HepG2 (cell line): ENCODE measurements at regions not wholly inside any gene's neighbourhood (a gene's known extent, or its start where the extent isn't known, plus 50 kb on each side); places are given as distances from the start of the nearest gene placed in this dataset.

Experiments
- ATAC-seq: fragments of 200-7000 bp; cut with Tn5 transposase; 3 replicates; pipeline ENCODE4 v1.9.1; 2020; ENCODE audit warnings: mild to moderate bottlenecking, moderate library complexity
- BruUV-seq: library from RNA; stranded (reverse); fragments of 400-500 nt; replicated peaks from 2 replicates; lab custom pipeline; 2021; lab: Mats Ljungman, UMichigan
- CTCF ChIA-PET: fragments of 300-600 bp; formaldehyde crosslinking; extraction: SDS; loops from one replicate; lab custom pipeline; 2021; ENCODE audit warnings: low total read pairs, inconsistent platforms, low intra/inter-chr PET ratio; lab: Yijun Ruan, JAX
- POLR2A ChIA-PET: fragments of 350-600 bp; sonication (Branson Sonifier 250); formaldehyde crosslinking; loops from one replicate; lab custom pipeline; 2020; ENCODE audit warnings: antibody characterized with exemption, inconsistent platforms; lab: Yijun Ruan, JAX
- DNase-seq: peaks from one replicate; pipeline ENCODE4 v3.0.0-alpha.2; 2015; ENCODE audit warnings: low spot score
- FAIRE-seq: peaks from 3 replicates; lab custom pipeline; 2011; peaks lifted over from hg19 to GRCh38; lab: Jason Lieb, UNC
- H2AFZ ChIP-seq: one replicate; pipeline ENCODE4 v1.6.1; 2011; ENCODE audit warnings: low read length, inconsistent platforms
- H3K27ac ChIP-seq: fragments of 300-600 bp; 3 replicates; pipeline ENCODE4 v1.8.0; 2011; ENCODE audit warnings: mixed run types, mild to moderate bottlenecking, mixed read lengths, low read length, inconsistent platforms; ENCODE audit not compliant: insufficient read depth; ENCODE audit errors: extremely low read length
- H3K27me3 ChIP-seq, 2 experiments: fragments of 200-600 bp in 1 of 2; 2 replicates in 1 of 2; 3 replicates in 1 of 2; pipeline versions ENCODE4 v1.6.0 to v1.8.0; 2011; ENCODE audit warnings: low read length in 2 of 2, mild to moderate bottlenecking in 2 of 2, moderate library complexity in 2 of 2, inconsistent platforms in 1 of 2; ENCODE audit not compliant: insufficient read depth in 2 of 2, control insufficient read depth in 1 of 2
- H3K36me3 ChIP-seq, 2 experiments: fragments of 200-600 bp in 1 of 2; replicated peaks in 1 of 2; 2 replicates in 1 of 2; 3 replicates in 1 of 2; pipeline versions ENCODE4 v1.5.1 to v1.8.0; 2011; ENCODE audit warnings: low read length in 2 of 2, inconsistent platforms in 1 of 2; ENCODE audit not compliant: insufficient read depth in 2 of 2, control insufficient read depth in 1 of 2
- H3K4me1 ChIP-seq: 2 replicates; pipeline ENCODE4 v1.5.1; 2012; ENCODE audit warnings: low read length, inconsistent platforms; ENCODE audit not compliant: insufficient read depth
- H3K4me2 ChIP-seq: 2 replicates; pipeline ENCODE4 v1.6.0; 2011; ENCODE audit warnings: low read depth, low read length, inconsistent platforms
- H3K4me3 ChIP-seq, 3 experiments: fragments of 200-600 bp in 1 of 3; sonication (generic), shearing (Covaris generic) in 1 of 3; replicated peaks in 1 of 3; 2 replicates each; pipeline ENCODE4 v1.5.1; 2011 to 2016; ENCODE audit warnings: low read length in 3 of 3, inconsistent platforms in 2 of 3, low read depth in 2 of 3, mild to moderate bottlenecking in 2 of 3, control low read depth in 1 of 3, mixed read lengths in 1 of 3; ENCODE audit not compliant: insufficient read depth in 1 of 3
- H3K79me2 ChIP-seq: one replicate; pipeline ENCODE4 v1.6.1; 2011; ENCODE audit warnings: low read length, inconsistent platforms; ENCODE audit not compliant: insufficient read depth
- H3K9ac ChIP-seq: 2 replicates; pipeline ENCODE4 v1.6.0; 2011; ENCODE audit warnings: mild to moderate bottlenecking, low read depth, low read length, inconsistent platforms; ENCODE audit not compliant: insufficient read depth
- H3K9me3 ChIP-seq: 2 replicates; pipeline ENCODE4 v1.5.1; 2012; ENCODE audit warnings: mild to moderate bottlenecking, low read length
- H4K20me1 ChIP-seq: 2 replicates; pipeline ENCODE4 v1.6.0; 2011; ENCODE audit warnings: inconsistent platforms, mild to moderate bottlenecking, low read length, moderate library complexity; ENCODE audit not compliant: insufficient read depth
- ARHGAP35 ChIP-seq: sonication (generic); formaldehyde crosslinking; IDR thresholded peaks from 2 replicates; pipeline ENCODE4 v1.9.0; 2022; ENCODE audit warnings: mild to moderate bottlenecking, inconsistent platforms, moderate library complexity, missing genetic modification reagents, borderline replicate concordance
- ATF7-NPFF ChIP-seq: sonication (generic); formaldehyde crosslinking; IDR thresholded peaks from 2 replicates; pipeline ENCODE4 v1.8.1; 2023; ENCODE audit warnings: mild to moderate bottlenecking, low read depth, missing genetic modification reagents, moderate library complexity
- HINFP ChIP-seq: sonication (generic); formaldehyde crosslinking; IDR thresholded peaks from 2 replicates; pipeline ENCODE4 v1.4.0; 2020; ENCODE audit warnings: low read depth, mild to moderate bottlenecking, missing genetic modification reagents
- JUN ChIP-seq: sonication (generic); formaldehyde crosslinking; IDR thresholded peaks from 2 replicates; pipeline ENCODE4 v1.4.0; 2020; ENCODE audit warnings: mild to moderate bottlenecking, missing genetic modification reagents
- KAT8 ChIP-seq: IDR thresholded peaks from 2 replicates; pipeline ENCODE4 v1.6.1; 2016; ENCODE audit warnings: missing genetic modification reagents, missing compliant biosample characterization
- KLF13 ChIP-seq: sonication (generic); formaldehyde crosslinking; IDR thresholded peaks from 2 replicates; pipeline ENCODE4 v1.4.0; 2020; ENCODE audit warnings: mild to moderate bottlenecking, missing genetic modification reagents
- LCORL ChIP-seq, 2 experiments: fragments of 450-650 bp in 1 of 2; sonication (generic) in 1 of 2; formaldehyde crosslinking in 1 of 2; IDR thresholded peaks; 2 replicates each; pipeline versions ENCODE4 v1.5.0 to v1.6.1; 2017 to 2020; ENCODE audit warnings: antibody characterized with exemption in 1 of 2, missing genetic modification reagents in 1 of 2
- SALL2 ChIP-seq: sonication (generic); formaldehyde crosslinking; IDR thresholded peaks from 2 replicates; pipeline ENCODE4 v1.8.1; 2023; ENCODE audit warnings: mild to moderate bottlenecking, missing genetic modification reagents, inconsistent platforms
- TGIF2 ChIP-seq: IDR thresholded peaks from 2 replicates; pipeline ENCODE4 v1.6.1; 2016; ENCODE audit warnings: control low read depth, missing compliant biosample characterization
- ZNF354B ChIP-seq: sonication (generic); formaldehyde crosslinking; IDR thresholded peaks from 2 replicates; pipeline ENCODE4 v1.8.0; 2022; ENCODE audit warnings: mild to moderate bottlenecking, missing genetic modification reagents
- ZNF510 ChIP-seq: sonication (generic); formaldehyde crosslinking; IDR thresholded peaks from 2 replicates; pipeline ENCODE4 v1.4.0; 2020; ENCODE audit warnings: low read depth, mild to moderate bottlenecking, missing genetic modification reagents
- ZNF780A ChIP-seq: sonication (generic); formaldehyde crosslinking; IDR thresholded peaks from 2 replicates; pipeline ENCODE4 v1.8.0; 2022; ENCODE audit warnings: mild to moderate bottlenecking, missing genetic modification reagents, moderate library complexity
- ZNF784 ChIP-seq: sonication (generic); formaldehyde crosslinking; IDR thresholded peaks from 2 replicates; pipeline ENCODE4 v1.5.1; 2020; ENCODE audit warnings: missing genetic modification reagents, mild to moderate bottlenecking, borderline replicate concordance
- WGBS: methylation state at CpG from one replicate; pipeline ENCODE4 v1.1.6; 2017; ENCODE audit warnings: low lambda C conversion rate; 5-methylcytosine and 5-hydroxymethylcytosine counted together
- in situ Hi-C: cut with HindIII; loops from 2 replicates; pipeline ENCODE4 v1.10.0; 2017; ENCODE audit warnings: low pct_unique_long_range_greater_than_20kb; ENCODE audit not compliant: extremely low pct_ligation_motif_present
- intact Hi-C: fragments of 100-400 bp; cut with micrococcal nuclease; formaldehyde crosslinking; loops from one replicate; pipeline ENCODE4 v1.10.0; 2022; ENCODE audit not compliant: unreplicated experiment
- TF ChIP-seq, protein P1 (sequence below): IDR thresholded peaks from 2 replicates; pipeline ENCODE4 v1.6.1; 2016

DNA sequence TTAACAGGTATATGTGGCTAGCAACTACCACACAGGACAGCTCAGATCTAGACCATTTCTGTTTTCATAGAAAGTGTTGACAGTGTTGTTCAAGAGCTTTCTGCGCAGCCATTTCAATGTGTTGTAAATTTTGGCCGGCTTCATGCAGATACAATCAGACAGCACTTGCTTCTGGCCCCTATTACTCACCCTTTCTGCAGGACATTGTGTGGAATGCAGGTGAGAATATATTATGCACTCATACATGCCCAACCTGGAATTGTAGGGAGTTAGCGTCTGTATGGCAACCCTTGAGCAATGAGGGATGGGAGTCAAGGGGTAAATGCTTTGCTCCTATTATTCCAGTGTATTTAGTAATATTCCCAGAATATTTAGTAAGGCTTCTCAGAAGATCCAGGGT is 180.9 kb upstream of the PLXNA2 start:
- Histone ChIP-seq H2AFZ (no peak overlapping the region), H4K20me1 (no peaks in the 10 kb centered on the region), H3K27me3 (no peaks in the 10 kb centered on the region), H3K4me1 (no peaks in the 10 kb centered on the region), H3K27ac (no peak overlapping the region), H3K36me3 (no peaks in the 10 kb centered on the region), H3K4me2 (no peak overlapping the region), H3K79me2 (no peaks in the 10 kb centered on the region), H3K4me3 (no peak overlapping the region), H3K9me3 (no peaks in the 10 kb centered on the region), H3K9ac (no peak overlapping the region)
- no TSS peak for BruUV-seq
- in situ Hi-C loops (no loop called here), intact Hi-C loops (no loop called here)
- TF ChIP-seq ZNF510 (CRISPR knock-in tag) (no peak), ZNF784 (CRISPR knock-in tag) (no peak), ZNF780A (CRISPR knock-in tag) (no peak), ARHGAP35 (CRISPR knock-in tag) (no peak), TGIF2 (CRISPR knock-in tag) (no peak), HINFP (no peak), ZNF354B (CRISPR knock-in tag) (no peak), LCORL (IDR thresholded peaks at IDR 0.05) (no peak), LCORL (CRISPR knock-in tag; IDR thresholded peaks at IDR 0.05) (no peak), SALL2 (no peak), KAT8 (CRISPR knock-in tag) (no peak), KLF13 (CRISPR knock-in tag) (no peak), JUN (CRISPR knock-in tag) (no peak), ATF7-NPFF (CRISPR knock-in tag) (no peak)
- TF ChIP-seq, protein P1, sequence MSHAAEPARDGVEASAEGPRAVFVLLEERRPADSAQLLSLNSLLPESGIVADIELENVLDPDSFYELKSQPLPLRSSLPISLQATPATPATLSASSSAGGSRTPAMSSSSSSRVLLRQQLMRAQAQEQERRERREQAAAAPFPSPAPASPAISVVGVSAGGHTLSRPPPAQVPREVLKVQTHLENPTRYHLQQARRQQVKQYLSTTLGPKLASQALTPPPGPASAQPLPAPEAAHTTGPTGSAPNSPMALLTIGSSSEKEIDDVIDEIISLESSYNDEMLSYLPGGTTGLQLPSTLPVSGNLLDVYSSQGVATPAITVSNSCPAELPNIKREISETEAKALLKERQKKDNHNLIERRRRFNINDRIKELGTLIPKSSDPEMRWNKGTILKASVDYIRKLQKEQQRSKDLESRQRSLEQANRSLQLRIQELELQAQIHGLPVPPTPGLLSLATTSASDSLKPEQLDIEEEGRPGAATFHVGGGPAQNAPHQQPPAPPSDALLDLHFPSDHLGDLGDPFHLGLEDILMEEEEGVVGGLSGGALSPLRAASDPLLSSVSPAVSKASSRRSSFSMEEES (CRISPR knock-in tag), result no peak
- FAIRE-seq, result no peak
- no peak for ATAC-seq
- WGBS, result 22% methylated on average over 3 of the region's 3 CpGs
- no peak for DNase-seq
- POLR2A ChIA-PET, result no interaction called here
- CTCF ChIA-PET, result no interaction called here
